HG03432 (cell line): ENCODE measurements at regions not wholly inside any gene's neighbourhood (a gene's known extent, or its start where the extent isn't known, plus 50 kb on each side); places are given as distances from the start of the nearest gene placed in this dataset.
"Not testable (repeated sequence)": the region's sequence is repeated elsewhere in the genome, so short reads cannot be mapped to it uniquely, and the experiment has no call there.

Experiments
- ATAC-seq: cut with Tn5 transposase; IDR thresholded peaks from one replicate; pipeline ENCODE4 v1.9.1; 2021; ENCODE audit warnings: mild to moderate bottlenecking, moderate library complexity; ENCODE audit not compliant: unreplicated experiment

- no peak for ATAC-seq
Observed at GRCh38 chr13:94824601-94825000, 112.3 kb upstream of the SOX21 start.

- ATAC-seq = no peak
Observed at GRCh38 chr13:94822356-94822755, 110.0 kb upstream of the SOX21 start.

GRCh38 chr13:94816256-94816655, 103.9 kb upstream of the SOX21 start:
- no peak for ATAC-seq

GRCh38 chr13:94813920-94814475, 101.7 kb upstream of the SOX21 start:
- ATAC-seq = peak; percentile 94

- ATAC-seq = no peak
Observed at GRCh38 chr13:94811753-94812152, 99.4 kb upstream of the SOX21 start.

- no peak for ATAC-seq
Observed at GRCh38 chr13:94800423-94800822, 88.1 kb upstream of the SOX21 start.

- ATAC-seq = no peak
Observed at GRCh38 chr13:94799299-94799698, 87.0 kb upstream of the SOX21 start.

GRCh38 chr13:94798738-94799137, 86.4 kb upstream of the SOX21 start:
- no peak for ATAC-seq

GRCh38 chr13:94795292-94795691, 82.9 kb upstream of the SOX21 start:
- ATAC-seq = no peak

- ATAC-seq = not testable (repeated sequence)
Observed at GRCh38 chr13:94786246-94786645, 73.9 kb upstream of the SOX21 start.

GRCh38 chr13:94784066-94784465, 71.7 kb upstream of the SOX21 start:
- ATAC-seq = no peak

GRCh38 chr13:94783489-94783888, 71.1 kb upstream of the SOX21 start:
- no peak for ATAC-seq

GRCh38 chr13:94780421-94780820, 68.1 kb upstream of the SOX21 start:
- no peak for ATAC-seq

- no peak for ATAC-seq
Observed at GRCh38 chr13:94778986-94779385, 66.6 kb upstream of the SOX21 start.

GRCh38 chr13:94778585-94778984, 66.2 kb upstream of the SOX21 start:
- ATAC-seq = no peak

- no peak for ATAC-seq
Observed at GRCh38 chr13:94776956-94777355, 64.6 kb upstream of the SOX21 start.

GRCh38 chr13:94776300-94776699, 64.0 kb upstream of the SOX21 start:
- ATAC-seq = no peak

GRCh38 chr13:94765814-94766213, 53.5 kb upstream of the SOX21 start:
- ATAC-seq = no peak

GRCh38 chr13:94764576-94765321, 52.4 kb upstream of the SOX21 start:
- ATAC-seq = no peak
